ENCODE measurements at regions not wholly inside any gene's neighbourhood (a gene's known extent, or its start where the extent isn't known, plus 50 kb on each side); places are given as distances from the start of the nearest gene placed in this dataset.

DNA sequence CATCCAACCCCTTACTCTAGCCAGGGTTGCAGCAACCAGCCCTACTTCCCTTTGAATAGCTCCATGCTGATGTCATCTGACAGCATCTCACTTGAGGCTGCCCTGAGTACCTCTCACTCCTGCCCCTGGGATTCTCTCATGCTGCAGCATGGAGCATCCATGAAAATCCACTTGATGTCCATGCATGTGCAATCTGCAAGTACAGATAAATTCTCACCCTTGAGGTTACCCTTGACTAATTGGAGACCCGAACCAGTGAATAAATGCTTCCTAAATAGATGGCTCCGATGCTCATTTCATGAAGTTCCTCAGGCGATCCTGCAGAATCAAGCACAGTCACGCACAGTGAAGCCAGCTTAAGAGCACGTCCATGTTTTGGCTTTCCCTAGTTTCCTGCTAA, 298.3 kb downstream of the RBM43 start:
- TF ChIP-seq, protein P1, sequence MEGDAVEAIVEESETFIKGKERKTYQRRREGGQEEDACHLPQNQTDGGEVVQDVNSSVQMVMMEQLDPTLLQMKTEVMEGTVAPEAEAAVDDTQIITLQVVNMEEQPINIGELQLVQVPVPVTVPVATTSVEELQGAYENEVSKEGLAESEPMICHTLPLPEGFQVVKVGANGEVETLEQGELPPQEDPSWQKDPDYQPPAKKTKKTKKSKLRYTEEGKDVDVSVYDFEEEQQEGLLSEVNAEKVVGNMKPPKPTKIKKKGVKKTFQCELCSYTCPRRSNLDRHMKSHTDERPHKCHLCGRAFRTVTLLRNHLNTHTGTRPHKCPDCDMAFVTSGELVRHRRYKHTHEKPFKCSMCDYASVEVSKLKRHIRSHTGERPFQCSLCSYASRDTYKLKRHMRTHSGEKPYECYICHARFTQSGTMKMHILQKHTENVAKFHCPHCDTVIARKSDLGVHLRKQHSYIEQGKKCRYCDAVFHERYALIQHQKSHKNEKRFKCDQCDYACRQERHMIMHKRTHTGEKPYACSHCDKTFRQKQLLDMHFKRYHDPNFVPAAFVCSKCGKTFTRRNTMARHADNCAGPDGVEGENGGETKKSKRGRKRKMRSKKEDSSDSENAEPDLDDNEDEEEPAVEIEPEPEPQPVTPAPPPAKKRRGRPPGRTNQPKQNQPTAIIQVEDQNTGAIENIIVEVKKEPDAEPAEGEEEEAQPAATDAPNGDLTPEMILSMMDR (IDR thresholded peaks at IDR 0.05; ENCODE audit: low read depth, low read length, poor library complexity, severe bottlenecking): no peak
- TF ChIP-seq EZH2phosphoT487 (IDR thresholded peaks at IDR 0.05; ENCODE audit: borderline replicate concordance, low read length): no peak

Measured in DOHH2 (cell line).